ENCODE measurements at regions not wholly inside any gene's neighbourhood (a gene's known extent, or its start where the extent isn't known, plus 50 kb on each side); places are given as distances from the start of the nearest gene placed in this dataset.

DNA sequence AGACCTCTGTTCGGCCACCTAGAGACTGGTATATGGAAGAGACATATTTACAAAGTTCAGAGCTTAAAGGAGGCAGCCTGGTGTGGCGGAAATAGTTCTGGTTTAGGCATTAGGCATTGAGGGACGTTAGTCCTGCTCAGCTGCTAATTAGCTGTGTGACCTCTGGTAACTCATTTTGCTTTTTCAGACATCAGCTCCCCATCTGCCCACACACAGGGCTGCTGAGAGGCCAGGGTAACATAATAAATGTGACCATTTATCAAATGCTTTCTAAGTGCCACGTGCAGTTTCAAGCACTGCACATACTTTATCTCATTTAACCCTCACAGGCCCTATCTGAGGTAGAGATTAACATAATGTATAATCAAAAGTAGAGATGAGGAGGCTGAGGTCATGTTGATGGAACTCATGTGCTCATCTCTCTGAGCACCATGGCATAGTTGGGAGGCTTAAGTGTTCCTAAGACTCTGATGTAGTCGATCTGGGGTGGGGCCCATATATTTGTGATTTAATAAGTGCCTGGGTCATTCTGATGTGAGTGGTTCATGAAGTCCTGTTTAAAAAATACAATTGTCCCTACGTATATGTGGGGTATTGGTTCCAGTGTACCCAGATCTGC is 267.2 kb upstream of the PLXNA2 start:
- no peak for DNase-seq

DNA sequence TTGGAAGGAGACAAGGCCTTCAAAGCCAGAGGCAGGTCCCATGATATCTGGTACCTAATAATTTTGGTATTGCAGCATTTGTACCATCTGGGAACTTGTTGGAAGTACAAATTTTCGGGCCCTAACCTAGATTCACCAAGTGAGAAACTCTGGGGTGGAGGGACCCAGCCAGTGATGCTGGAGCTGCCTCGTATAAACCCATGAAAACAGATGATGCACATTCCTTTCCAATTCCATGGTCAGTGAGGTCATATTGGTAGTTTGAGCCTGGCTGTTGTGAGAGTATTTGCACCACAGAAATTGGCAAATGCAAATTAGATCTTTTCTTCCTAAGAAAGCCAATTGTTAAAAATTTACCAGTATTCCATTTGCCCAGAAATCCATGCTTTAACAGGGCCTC is 269.6 kb upstream of the PLXNA2 start:
- DNase-seq: no peak

DNA sequence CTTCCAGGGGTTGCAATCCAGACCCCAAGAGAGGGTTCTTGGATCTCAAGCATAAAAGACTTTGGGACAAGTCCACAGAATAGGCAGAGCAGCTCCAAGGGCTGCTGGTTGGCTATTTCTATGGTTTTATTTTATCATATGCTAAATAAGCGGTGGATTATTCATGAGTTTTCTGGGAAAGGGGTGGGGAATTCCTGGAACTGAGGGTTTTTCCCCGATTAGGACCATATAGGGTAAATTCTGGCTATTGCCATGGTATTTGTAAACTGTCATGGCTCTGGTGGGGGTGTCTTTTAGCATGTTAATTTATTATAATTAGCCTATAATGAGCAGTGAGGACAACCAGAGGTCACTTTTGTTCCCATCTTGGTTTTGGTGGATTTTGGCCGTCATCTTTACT is 270.9 kb upstream of the PLXNA2 start:
- DNase-seq: no peak

DNA sequence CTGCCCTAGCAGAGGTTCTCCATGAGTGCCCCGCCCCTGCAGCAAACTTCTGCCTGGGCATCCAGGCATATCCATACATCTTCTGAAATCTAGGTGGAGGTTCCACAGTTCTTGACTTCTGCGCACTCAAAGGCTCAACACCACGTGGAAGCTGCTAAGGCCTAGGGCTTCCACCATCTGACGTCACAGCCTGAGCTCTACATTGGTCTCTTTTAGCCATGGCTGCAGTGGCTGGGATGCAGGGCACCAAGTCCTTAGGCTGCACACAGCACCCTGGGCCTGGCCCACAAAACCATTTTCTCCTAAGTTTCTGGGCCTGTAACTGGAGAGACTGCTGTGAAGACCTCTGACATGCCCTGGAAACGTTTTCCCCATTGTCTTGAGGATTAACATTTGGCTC is 272.6 kb upstream of the PLXNA2 start:
- DNase-seq: no peak

DNA sequence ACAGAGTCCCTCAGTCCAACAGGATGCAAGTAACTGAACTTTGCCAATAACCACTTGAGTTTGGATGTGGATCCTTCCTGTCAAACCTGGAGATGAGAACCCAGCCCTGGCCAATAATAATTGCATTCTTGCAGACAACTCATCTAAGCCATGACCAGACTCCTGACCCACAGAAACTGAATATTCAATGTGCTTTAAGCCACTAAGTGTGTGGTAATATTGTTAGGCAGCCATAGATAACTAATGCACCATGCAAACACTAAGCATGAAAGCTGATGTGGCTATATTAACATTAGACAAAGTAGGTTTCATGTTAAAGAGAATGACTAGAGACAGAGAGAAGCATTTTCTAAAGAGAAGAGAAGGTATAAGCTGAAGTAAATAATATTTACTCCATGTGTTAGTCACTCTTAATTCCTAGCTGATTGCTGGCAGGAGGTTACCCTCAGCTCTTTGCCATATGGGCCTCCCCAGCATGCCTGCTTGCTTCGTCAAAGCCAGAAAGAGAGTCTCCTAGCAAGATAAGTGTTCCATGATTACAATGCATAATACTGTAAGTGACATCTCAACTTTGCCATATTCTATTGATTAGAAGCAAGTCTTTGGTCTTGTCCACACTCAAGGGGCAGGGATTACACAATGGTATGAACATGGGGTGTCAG is 276.4 kb upstream of the PLXNA2 start:
- DNase-seq: no peak

DNA sequence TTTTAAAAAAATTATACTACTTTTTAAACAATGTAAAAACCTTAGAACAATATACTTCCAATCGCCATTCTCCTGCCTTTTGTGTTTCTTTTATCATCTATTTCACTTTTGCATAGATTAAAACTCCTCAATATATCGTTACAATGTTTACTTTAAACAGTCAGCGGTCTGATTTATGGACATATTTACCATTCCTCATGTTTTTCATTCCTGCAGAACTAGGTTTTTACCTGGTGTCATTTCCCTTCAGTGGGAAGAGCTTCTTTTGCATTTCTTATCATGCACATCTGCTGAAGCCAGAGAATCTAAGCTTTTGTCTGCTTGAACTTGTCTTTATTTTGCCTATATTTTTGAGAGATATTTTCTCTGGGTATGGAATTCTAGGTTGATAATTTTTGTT is 277.4 kb upstream of the PLXNA2 start:
- DNase-seq: no peak

DNA sequence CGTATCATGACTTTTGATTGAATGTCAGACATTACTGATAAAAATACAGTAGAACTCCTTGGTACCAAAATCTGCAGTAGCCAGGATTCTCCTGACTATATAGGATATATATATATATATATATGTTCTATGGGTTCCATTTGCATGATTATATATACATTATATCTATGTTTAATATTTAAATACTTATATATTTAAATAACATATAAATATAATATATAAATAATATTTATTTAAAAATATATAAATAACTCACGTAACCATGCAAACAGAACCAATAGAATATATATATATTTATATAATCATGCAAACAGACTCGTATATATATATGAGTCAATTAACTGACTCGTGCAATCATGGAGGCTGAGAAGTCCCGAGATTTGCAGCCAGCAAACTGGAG is 278.8 kb upstream of the PLXNA2 start:
- DNase-seq: no peak

DNA sequence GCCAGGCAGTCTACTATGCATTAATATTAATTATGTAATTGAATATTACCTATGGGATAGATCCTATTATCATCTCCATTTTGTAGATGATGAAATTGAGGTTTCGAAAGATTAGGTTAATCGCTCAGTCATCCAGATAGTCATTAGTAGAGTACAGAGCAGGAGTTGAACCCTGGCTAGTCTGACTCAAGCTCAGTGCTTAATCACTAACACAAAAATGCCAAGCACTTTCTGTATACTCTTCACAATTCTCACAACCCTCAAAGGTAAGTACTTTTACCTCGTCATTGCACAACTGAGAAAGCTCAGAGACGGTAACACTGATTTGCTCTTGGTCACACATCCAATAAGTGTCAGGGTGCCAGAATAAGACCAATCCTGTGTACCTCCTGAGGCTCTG is 280.2 kb upstream of the PLXNA2 start:
- DNase-seq: no peak

DNA sequence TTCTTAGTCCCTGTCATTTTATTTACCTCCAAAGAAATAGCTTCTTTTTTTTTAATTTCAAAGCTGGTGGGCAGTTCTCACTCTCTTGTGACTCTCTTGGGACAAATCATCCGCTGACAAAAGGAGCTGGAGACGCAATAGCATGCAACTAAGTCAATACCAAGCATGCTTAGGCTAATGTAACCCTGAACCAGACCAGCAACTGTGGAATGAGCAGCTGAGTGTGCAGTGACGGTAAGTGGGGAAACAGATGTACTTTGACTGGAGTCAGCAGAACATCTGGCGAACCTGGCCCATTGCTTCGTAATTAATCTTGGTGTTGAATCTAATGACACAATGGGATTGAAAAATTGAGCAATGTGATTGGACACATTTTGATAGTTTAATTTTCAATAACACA is 280.7 kb upstream of the PLXNA2 start:
- DNase-seq: no peak

DNA sequence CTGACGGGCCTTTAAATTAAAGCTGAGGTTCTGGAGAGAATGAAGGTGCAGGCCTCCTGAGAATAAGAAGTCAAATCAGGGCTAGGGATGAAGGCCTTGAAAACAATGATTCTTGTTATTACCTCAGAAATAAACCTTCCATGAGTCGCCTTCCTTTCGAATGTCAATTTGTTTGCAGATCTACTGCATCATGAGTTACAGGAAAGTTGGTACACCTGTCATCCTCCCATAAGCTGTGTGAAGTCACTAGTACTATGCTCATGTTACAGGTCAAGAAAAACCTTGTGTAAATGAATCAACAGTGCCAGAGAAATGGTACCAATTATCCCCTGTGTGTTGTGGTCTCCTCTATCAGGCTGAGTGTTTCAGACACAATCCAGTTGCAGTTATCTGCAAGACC is 281.2 kb upstream of the PLXNA2 start:
- DNase-seq: no peak

DNA sequence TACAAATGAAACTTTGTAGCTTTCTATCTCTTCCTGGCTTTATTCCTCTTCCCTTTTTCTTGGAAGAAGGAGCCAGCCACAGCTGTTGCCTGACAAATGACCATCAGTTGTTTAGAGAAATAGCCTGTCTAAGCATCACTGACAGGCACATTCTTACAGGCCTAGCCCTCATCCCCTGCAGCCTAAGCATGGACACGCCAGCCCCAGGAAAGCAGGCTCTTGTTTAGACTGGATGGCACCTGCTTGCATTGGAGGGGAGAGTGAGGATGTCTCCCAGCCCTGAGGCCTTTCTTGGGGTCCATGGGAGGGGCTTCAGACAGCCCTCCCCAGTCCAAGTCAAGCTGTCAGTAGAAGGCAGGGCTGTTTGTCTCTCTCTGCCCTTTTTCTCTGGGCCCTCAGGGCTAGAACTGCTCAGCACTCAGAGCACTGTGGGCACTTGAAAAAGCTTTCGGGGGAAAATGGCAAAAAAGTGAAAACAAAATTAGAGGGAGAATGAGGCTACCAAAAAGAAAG is 282.5 kb upstream of the PLXNA2 start:
- no peak for DNase-seq

DNA sequence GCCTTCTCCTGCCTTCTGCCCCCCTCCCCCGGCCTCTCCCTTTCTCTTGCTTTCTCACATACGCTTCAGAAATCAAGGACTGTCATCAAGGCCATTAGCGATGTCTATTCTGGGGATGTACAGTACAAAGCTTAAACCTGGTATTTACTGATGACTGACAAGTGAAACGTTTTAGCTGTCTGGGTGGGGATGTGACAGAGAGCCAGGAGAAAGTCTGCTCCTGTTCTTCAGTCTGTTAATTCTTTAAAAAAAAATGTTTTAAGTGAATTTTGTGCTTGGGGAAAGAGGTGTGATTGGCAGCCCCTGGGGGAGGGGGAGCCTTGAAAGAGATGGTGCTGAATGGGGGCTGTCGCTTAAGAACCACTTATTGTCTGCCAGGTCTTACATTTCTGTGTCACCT is 283.0 kb upstream of the PLXNA2 start:
- peak in 5 of 56 donors; percentile 6 to 36 (median 19) for DNase-seq

DNA sequence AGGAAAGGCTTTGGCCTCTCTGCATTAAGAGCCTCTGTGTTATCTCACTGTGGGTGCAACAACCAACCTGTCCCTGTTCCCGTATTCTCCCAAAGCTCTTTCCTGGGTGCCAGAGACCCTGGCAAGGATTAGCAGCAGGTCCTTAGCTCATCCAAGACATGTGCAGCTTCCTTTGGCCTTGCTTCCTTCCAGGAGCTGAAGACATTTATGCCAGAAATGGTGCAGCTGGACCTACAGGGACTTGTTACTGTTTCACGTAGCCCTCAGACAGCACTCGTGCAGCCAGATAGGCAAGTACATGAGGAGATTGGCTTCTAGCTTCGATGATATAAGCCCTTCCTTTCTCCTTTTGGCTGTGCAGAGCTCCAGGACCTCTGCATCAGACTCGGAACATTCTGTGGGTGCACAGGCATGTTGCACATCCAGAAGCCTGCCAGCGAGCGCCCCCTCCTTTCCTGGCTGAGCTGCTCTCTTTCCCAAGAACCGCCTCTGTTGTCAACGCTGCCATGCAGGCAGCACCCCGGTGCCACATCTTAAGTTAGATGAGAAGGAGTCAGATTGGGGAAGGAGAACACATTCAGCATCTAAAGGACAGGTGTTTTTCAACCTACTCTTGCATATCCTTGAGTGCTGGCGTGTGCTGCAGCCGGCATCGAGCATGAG is 284.5 kb upstream of the PLXNA2 start:
- DNase-seq: peak in 36 of 56 donors; percentile 6 to 79 (median 30)

DNA sequence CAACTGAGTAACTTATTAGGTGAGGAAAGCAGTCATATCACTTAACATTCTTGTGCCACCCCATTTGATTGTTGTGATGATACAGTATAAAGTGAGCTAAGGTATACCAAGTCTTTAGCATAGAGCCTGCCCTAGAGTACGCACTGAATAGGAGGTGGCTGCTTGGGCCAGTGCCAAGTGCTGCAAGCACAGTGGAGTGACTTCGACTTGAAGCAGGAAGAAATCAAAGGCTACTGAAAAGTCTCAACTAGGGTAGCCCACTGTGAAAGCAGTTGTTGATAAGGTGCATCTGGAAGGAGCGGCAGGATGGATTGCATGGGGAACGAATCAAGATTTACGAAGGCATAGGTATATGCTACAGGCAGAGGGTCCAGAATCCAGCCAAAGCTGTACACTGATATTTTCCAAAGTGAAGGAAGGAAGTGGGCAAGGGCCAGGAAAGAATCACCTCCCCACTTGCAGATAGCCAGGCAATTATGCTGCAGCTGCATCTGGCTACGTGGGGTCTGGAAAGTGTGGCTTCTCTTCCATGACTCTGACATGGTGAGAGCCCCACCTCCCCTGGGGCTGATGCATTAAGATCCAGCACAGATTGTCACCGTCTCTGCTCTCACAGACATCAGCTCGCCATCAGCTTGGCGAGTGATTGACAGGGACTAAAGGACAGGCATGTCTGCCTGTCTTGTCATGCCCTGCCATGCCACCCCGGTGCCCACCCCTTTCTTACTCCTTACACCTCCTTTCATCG is 287.0 kb upstream of the PLXNA2 start:
- DNase-seq: no peak

DNA sequence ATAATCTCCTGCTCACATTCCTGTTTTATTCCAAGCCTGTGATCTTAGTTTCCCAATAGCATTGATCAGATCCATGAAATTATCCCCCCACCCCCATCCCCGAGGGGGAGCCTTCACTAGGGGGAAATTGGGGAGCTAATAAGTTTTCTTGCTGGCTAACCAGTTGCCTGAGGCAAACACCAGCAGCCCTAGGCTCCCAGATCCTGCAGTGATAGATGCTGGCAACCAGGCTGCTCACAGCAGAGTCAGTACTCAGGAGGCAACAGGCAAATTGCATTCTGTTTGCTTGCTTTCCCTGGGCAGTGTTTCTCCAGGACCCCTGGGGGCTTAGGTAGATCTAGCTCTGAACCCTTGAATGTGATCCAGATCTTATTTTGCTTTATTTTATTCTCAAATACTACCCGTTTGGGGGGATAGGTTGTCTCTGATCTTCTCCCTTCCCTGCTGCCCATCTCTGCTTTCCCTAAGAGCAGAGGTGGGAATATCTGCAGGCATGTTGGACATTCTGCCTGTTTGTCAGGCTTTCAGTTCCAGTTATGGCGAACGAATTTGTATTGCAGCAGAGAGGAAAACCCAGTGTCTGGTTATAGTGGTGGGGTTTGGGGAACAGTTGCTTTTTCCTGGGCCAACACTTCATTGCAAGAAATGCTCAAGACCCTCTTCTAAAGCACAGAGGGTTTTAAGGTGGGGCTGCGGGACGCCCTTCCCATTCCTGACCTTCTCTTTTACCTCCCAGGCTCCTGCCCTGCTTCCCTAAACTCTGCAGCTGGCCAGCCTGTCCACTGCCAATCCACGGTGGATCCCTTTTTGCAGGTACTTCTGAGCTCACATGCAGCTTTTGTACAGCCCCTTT is 289.8 kb upstream of the PLXNA2 start:
- DNase-seq: peak in 1 of 56 donors; percentile 2

DNA sequence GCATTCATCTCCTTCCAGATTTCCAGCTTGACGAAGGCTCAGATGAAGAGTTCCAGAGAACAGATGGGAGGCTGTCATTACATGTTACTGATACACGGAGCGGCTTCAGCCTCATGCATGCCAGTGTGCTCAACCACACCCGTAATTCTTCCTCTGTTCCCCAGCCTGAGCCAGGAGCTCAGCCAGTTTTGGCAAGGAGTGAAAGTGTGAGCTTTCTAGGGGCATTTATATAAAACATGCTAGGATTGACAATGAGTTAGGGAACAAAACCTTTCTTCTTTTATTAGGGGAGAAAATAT is 290.4 kb upstream of the PLXNA2 start:
- DNase-seq: peak in 7 of 56 donors; percentile 5 to 30 (median 8)

DNA sequence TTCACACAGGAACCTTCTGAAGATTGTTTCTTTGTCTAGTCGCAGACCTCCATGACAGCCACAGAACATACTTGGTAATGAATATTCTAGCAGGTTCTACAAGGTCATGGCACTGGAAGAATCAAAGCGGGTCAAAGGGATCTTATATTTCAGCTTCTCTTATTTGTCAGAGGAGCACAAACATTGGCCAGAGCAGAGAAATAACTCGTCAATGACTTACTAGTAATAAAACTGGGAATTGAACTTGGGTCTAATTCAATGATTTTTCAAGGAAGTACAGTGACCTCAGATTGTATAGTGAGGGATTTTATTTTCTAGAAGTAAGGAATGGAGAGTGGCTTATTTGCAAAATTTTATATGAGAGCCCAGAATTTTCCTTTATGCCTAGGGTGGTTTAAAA is 290.8 kb upstream of the PLXNA2 start:
- no peak for DNase-seq

DNA sequence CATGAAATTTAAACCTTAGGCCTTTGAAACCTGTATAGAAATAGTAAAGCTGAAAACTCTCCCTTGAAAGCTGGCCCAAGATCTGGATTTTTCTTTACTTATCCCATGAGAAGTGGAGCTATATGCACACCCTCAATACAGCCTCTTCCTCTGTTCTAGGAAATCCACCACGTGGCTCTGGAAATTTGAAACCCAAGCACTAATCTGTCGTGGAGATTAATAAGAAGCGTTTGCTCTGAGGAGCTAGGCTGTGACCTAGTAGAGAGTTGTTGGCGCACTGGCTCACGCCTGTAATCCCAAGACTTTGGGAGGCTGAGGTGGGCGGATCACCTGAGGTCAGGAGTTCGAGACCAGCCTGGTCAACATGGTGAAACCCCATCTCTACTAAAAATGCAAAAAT is 291.3 kb upstream of the PLXNA2 start:
- DNase-seq: no peak

DNA sequence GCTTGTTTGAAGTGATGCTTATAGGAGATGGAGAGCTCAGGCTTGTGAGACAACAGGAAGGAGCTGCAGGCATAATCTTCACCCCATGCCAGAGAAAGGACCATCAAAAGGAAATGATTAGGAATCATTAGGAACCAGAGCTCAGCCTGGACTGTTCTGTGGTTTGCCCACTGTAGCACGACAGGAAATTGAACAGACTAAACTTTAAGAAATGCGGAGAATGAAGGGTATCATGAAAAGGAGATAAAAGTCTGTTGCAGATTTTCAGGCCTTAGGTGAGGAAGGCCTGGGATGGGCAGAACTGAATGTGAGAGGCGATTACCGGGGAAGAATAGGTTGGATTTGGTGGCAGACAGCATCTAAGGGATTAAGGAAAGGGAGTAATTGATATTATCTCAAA is 292.0 kb upstream of the PLXNA2 start:
- no peak for DNase-seq

DNA sequence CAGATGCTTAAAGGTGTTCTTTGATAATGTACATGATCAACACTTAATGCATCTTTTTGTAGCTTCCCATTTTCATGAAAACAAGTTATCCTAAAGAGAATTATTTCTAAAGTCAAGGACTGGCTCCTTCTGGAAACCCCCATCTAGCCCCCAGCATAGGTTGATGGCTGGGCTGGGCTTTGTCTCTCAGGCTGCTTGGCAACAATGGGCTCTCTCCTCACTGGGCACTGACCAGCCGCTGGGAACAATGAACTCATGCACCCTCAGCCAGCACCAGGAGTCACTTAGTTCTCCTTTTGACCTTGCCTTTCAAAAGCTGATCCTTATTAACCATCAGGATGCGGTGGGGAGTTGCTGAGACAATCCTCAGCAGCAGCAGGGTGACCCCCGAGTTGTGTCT is 293.0 kb upstream of the PLXNA2 start:
- no peak for DNase-seq

DNA sequence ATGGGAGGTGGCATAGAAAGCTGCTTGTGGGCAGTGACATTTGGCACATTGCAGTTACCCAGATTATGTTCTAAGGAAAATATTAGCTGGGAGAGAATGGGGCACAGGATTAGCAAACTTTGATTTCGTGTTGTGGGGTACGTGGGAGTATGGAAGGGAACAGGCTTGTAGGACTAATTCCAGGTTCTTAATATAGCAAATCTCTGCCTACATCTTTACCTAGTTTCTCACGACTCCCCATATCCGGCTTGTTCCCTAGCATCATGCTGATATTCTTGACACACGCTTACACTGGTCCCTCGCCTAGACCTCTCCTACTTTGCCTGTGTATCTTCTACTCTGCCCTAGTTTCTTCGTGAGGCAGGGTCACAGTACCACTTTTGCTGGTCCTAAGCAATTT is 293.9 kb upstream of the PLXNA2 start:
- no peak for DNase-seq

Measured in amygdala (tissue), 56 donors.